MM.1S (cell line): ENCODE measurements at regions not wholly inside any gene's neighbourhood (a gene's known extent, or its start where the extent isn't known, plus 50 kb on each side); places are given as distances from the start of the nearest gene placed in this dataset.

Experiments
- DNase-seq: peaks from one replicate; pipeline ENCODE4 v3.0.0-alpha.2; 2015
- H2AFZ ChIP-seq: fragments of 300-600 bp; sonication (generic); 2 replicates; pipeline ENCODE4 v1.6.0; 2016; ENCODE audit warnings: antibody characterized with exemption, low read length
- H3F3A ChIP-seq: fragments of 300-600 bp; sonication (generic); 2 replicates; pipeline ENCODE4 v1.6.1; 2016; ENCODE audit warnings: mild to moderate bottlenecking, antibody characterized with exemption, low read length, moderate library complexity, mixed read lengths; ENCODE audit not compliant: insufficient read depth
- H3K27ac ChIP-seq: fragments of 300-600 bp; sonication (generic); 2 replicates; pipeline ENCODE4 v1.5.1; 2016; ENCODE audit warnings: mild to moderate bottlenecking, low read length
- H3K27me3 ChIP-seq: fragments of 300-600 bp; sonication (generic); replicated peaks from 2 replicates; pipeline ENCODE4 v1.6.0; 2016; ENCODE audit warnings: low read length; ENCODE audit not compliant: insufficient read depth
- H3K36me3 ChIP-seq: fragments of 300-600 bp; sonication (generic); replicated peaks from 2 replicates; pipeline ENCODE4 v1.6.1; 2016; ENCODE audit warnings: mild to moderate bottlenecking, low read length, mixed read lengths; ENCODE audit not compliant: insufficient read depth
- H3K4me1 ChIP-seq: fragments of 300-600 bp; sonication (generic); 2 replicates; pipeline ENCODE4 v1.6.1; 2016; ENCODE audit warnings: low read length, mixed read lengths
- H3K4me2 ChIP-seq: fragments of 300-600 bp; sonication (generic); 2 replicates; pipeline ENCODE4 v1.6.0; 2016; ENCODE audit warnings: low read depth, low read length
- H3K4me3 ChIP-seq: fragments of 300-600 bp; sonication (generic); 2 replicates; pipeline ENCODE4 v1.5.1; 2016; ENCODE audit warnings: low read length, mixed read lengths
- H3K79me2 ChIP-seq: fragments of 300-600 bp; sonication (generic); 2 replicates; pipeline ENCODE4 v1.6.1; 2016; ENCODE audit warnings: mixed run types, low read length, mixed read lengths
- H3K9ac ChIP-seq: fragments of 300-600 bp; sonication (generic); 2 replicates; pipeline ENCODE4 v1.6.1; 2016; ENCODE audit warnings: low read length, mixed read lengths
- H3K9me2 ChIP-seq: fragments of 300-600 bp; sonication (generic); replicated peaks from 2 replicates; pipeline ENCODE4 v1.6.1; 2016; ENCODE audit warnings: mild to moderate bottlenecking, low read length, mixed read lengths; ENCODE audit not compliant: insufficient read depth
- H3K9me3 ChIP-seq: fragments of 300-600 bp; sonication (generic); replicated peaks from 2 replicates; pipeline ENCODE4 v1.6.1; 2016; ENCODE audit warnings: mild to moderate bottlenecking, low read length, mixed read lengths; ENCODE audit not compliant: insufficient read depth
- H4K20me1 ChIP-seq: fragments of 300-600 bp; sonication (generic); 2 replicates; pipeline ENCODE4 v1.6.1; 2016; ENCODE audit warnings: mild to moderate bottlenecking, low read length, moderate library complexity, mixed read lengths; ENCODE audit not compliant: insufficient read depth
- EZH2 ChIP-seq: fragments of 300-600 bp; sonication (generic); optimal IDR thresholded peaks from 2 replicates; pipeline ENCODE3; 2017; ENCODE audit warnings: low read depth, mild to moderate bottlenecking, antibody characterized with exemption, low read length, mixed read lengths
- EZH2phosphoT487 ChIP-seq: fragments of 300-600 bp; sonication (generic); IDR thresholded peaks from 2 replicates; pipeline ENCODE4 v1.6.1; 2018; ENCODE audit warnings: antibody characterized with exemption, low read length
- TF ChIP-seq, protein P1 (sequence below): fragments of 300-600 bp; sonication (generic); IDR thresholded peaks from 2 replicates; pipeline ENCODE4 v1.5.1; 2016; ENCODE audit warnings: antibody characterized with exemption, low read length, mixed read lengths

DNA sequence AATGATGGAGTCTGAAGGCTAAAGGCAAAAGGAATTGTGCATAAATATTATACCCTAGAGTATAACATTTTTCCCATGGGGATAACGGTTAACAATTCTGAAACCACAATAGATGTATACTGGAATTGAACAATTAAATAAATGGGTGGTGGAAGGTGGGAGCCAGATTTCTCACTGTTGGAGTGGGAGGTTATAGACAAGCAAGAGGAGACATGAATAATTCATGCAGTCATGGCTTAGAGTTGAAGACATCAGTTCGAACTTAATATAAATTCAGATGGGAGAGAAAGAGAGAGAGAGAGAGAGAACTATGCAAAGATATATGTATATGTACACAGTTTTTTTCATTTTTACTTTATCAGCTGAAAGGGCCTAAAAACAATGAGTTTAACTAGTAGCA is 523.9 kb downstream of the FOXG1 start:
- no peaks in the 10 kb centered on the region for H3K9me3 ChIP-seq
- no peaks in the 10 kb centered on the region for H3F3A ChIP-seq
- no peaks in the 10 kb centered on the region for H3K36me3 ChIP-seq
- no peak overlapping the region for H3K4me2 ChIP-seq
- no peak overlapping the region for H3K9ac ChIP-seq
- no peak for DNase-seq
- TF ChIP-seq EZH2 (no peak), EZH2phosphoT487 (no peak)
- TF ChIP-seq, protein P1, sequence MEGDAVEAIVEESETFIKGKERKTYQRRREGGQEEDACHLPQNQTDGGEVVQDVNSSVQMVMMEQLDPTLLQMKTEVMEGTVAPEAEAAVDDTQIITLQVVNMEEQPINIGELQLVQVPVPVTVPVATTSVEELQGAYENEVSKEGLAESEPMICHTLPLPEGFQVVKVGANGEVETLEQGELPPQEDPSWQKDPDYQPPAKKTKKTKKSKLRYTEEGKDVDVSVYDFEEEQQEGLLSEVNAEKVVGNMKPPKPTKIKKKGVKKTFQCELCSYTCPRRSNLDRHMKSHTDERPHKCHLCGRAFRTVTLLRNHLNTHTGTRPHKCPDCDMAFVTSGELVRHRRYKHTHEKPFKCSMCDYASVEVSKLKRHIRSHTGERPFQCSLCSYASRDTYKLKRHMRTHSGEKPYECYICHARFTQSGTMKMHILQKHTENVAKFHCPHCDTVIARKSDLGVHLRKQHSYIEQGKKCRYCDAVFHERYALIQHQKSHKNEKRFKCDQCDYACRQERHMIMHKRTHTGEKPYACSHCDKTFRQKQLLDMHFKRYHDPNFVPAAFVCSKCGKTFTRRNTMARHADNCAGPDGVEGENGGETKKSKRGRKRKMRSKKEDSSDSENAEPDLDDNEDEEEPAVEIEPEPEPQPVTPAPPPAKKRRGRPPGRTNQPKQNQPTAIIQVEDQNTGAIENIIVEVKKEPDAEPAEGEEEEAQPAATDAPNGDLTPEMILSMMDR: no peak
- no peak overlapping the region for H3K27ac ChIP-seq
- no peaks in the 10 kb centered on the region for H4K20me1 ChIP-seq
- H3K9me2 ChIP-seq: no peaks in the 10 kb centered on the region
- no peak overlapping the region for H3K4me3 ChIP-seq
- H3K4me1 ChIP-seq: no peaks in the 10 kb centered on the region
- H2AFZ ChIP-seq: no peak overlapping the region
- no peaks in the 10 kb centered on the region for H3K79me2 ChIP-seq
- H3K27me3 ChIP-seq: no peaks in the 10 kb centered on the region

DNA sequence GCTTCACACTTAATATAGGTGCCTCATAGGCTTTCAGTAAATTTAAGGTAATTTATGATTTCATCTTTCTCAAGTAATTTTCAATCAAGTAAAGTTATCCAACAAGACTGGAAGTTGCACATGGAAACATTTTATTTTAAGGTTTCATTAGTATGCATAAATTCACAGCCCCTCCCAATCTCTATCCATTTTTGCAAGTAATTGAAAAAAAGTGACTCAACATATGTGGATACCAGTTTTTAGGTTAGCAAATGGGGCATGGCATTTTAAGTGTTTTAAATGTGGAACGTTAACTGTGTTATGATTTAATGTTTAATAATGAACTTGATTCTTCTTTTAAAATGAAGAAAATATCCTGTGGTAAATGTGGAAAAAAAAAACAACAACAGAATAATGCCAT is 532.8 kb downstream of the FOXG1 start:
- Histone ChIP-seq H3K4me3 (no peak overlapping the region), H4K20me1 (no peaks in the 10 kb centered on the region), H3K9me3 (no peaks in the 10 kb centered on the region), H3K4me1 (no peaks in the 10 kb centered on the region), H3K9ac (no peak overlapping the region), H3K4me2 (no peak overlapping the region), H3K27ac (no peak overlapping the region), H3K36me3 (no peaks in the 10 kb centered on the region), H3K9me2 (no peaks in the 10 kb centered on the region), H3K79me2 (no peaks in the 10 kb centered on the region), H3F3A (no peaks in the 10 kb centered on the region), H2AFZ (no peak overlapping the region), H3K27me3 (no peaks in the 10 kb centered on the region)
- DNase-seq: no peak
- no peak for TF ChIP-seq EZH2phosphoT487
- TF ChIP-seq EZH2: no peak
- TF ChIP-seq, protein P1: no peak

DNA sequence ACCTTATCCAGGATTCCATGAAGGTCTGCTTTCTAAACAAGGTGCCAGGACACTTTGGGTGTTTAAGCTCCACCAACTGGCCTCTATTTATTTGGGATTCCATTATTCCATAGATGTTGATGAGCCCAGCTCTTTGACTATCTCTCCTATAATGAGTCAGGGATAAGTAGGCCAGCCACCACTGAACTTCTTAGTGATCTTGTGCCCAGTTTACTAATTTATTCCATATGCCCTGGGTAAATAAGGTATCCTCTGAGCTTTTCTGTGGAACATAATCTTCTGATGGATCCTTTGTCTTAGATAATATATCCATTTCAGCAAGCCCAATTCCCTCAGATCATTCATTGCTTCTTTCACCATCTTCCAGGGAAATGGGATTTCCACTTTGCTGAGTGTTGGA is 535.0 kb downstream of the FOXG1 start:
- TF ChIP-seq EZH2phosphoT487 (no peak), EZH2 (no peak)
- TF ChIP-seq, protein P1: no peak
- Histone ChIP-seq H3K4me3 (no peak overlapping the region), H3K27ac (no peak overlapping the region), H4K20me1 (no peaks in the 10 kb centered on the region), H3K4me1 (no peaks in the 10 kb centered on the region), H3K4me2 (no peak overlapping the region), H3K9me3 (no peaks in the 10 kb centered on the region), H3F3A (no peaks in the 10 kb centered on the region), H3K79me2 (no peaks in the 10 kb centered on the region), H3K27me3 (no peaks in the 10 kb centered on the region), H3K36me3 (no peaks in the 10 kb centered on the region), H2AFZ (no peak overlapping the region), H3K9ac (no peak overlapping the region), H3K9me2 (no peaks in the 10 kb centered on the region)
- no peak for DNase-seq
